H1 (cell line): ENCODE measurements at regions not wholly inside any gene's neighbourhood (a gene's known extent, or its start where the extent isn't known, plus 50 kb on each side); places are given as distances from the start of the nearest gene placed in this dataset.

Experiments
- TCF12 ChIP-seq: IDR thresholded peaks from 2 replicates; pipeline ENCODE4 v1.6.1; 2011; ENCODE audit warnings: low read depth, mild to moderate bottlenecking, low read length

- no peak for TF ChIP-seq TCF12
- TF ChIP-seq, all 59 proteins: peak for 0
Measured at GRCh38 chr4:3373468-3373867, 68.3 kb upstream of the HGFAC start (continued).
